AG04450 (cell line): ENCODE measurements at regions not wholly inside any gene's neighbourhood (a gene's known extent, or its start where the extent isn't known, plus 50 kb on each side); places are given as distances from the start of the nearest gene placed in this dataset.

Experiments used
- CTCF ChIA-PET: fragments of 300-600, 350-600 bp; formaldehyde crosslinking; extraction: SDS; loops from one replicate; lab custom pipeline; 2022; ENCODE audit warnings: antibody characterized with exemption, inconsistent platforms; lab: Charles Lee
- POLR2A ChIA-PET: fragments of 350-600 bp; formaldehyde crosslinking; extraction: SDS; loops from one replicate; lab custom pipeline; 2021; ENCODE audit warnings: antibody characterized with exemption, inconsistent platforms; lab: Yijun Ruan, JAX
- DNase-seq: peaks from one replicate; pipeline ENCODE4 v3.0.0-alpha.2; 2011; ENCODE audit warnings: low read depth, low spot score
- H3K27ac ChIP-seq: one replicate; pipeline ENCODE4 v1.5.1; 2012; ENCODE audit warnings: low read depth, low read length, control low read depth
- H3K27me3 ChIP-seq: one replicate; pipeline ENCODE4 v1.6.0; 2012; ENCODE audit warnings: low read length; ENCODE audit not compliant: control insufficient read depth, insufficient read depth
- H3K4me3 ChIP-seq: 2 replicates; pipeline ENCODE4 v1.5.1; 2011; ENCODE audit warnings: mild to moderate bottlenecking, low read depth, low read length, control low read depth
- H3K9me3 ChIP-seq: 2 replicates; pipeline ENCODE4 v1.5.1; 2012; ENCODE audit warnings: low read length; ENCODE audit not compliant: control insufficient read depth, insufficient read depth
- TF ChIP-seq, protein P1 (sequence below): IDR thresholded peaks from 2 replicates; pipeline ENCODE4 v1.5.1; 2011; ENCODE audit warnings: low read depth, low read length, control low read depth, inconsistent platforms

GRCh38 chr4:20348411-20348810 is 96.7 kb downstream of the SLIT2 start:
- no peaks in the 10 kb centered on the region for H3K27me3 ChIP-seq
- no peak overlapping the region for H3K4me3 ChIP-seq
- DNase-seq, result no peak
- H3K27ac ChIP-seq, result no peak overlapping the region
- POLR2A ChIA-PET, result no interaction called here
- CTCF ChIA-PET, result no interaction called here
- TF ChIP-seq, protein P1, sequence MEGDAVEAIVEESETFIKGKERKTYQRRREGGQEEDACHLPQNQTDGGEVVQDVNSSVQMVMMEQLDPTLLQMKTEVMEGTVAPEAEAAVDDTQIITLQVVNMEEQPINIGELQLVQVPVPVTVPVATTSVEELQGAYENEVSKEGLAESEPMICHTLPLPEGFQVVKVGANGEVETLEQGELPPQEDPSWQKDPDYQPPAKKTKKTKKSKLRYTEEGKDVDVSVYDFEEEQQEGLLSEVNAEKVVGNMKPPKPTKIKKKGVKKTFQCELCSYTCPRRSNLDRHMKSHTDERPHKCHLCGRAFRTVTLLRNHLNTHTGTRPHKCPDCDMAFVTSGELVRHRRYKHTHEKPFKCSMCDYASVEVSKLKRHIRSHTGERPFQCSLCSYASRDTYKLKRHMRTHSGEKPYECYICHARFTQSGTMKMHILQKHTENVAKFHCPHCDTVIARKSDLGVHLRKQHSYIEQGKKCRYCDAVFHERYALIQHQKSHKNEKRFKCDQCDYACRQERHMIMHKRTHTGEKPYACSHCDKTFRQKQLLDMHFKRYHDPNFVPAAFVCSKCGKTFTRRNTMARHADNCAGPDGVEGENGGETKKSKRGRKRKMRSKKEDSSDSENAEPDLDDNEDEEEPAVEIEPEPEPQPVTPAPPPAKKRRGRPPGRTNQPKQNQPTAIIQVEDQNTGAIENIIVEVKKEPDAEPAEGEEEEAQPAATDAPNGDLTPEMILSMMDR, result no peak
- H3K9me3 ChIP-seq, result no peaks in the 10 kb centered on the region

DNA sequence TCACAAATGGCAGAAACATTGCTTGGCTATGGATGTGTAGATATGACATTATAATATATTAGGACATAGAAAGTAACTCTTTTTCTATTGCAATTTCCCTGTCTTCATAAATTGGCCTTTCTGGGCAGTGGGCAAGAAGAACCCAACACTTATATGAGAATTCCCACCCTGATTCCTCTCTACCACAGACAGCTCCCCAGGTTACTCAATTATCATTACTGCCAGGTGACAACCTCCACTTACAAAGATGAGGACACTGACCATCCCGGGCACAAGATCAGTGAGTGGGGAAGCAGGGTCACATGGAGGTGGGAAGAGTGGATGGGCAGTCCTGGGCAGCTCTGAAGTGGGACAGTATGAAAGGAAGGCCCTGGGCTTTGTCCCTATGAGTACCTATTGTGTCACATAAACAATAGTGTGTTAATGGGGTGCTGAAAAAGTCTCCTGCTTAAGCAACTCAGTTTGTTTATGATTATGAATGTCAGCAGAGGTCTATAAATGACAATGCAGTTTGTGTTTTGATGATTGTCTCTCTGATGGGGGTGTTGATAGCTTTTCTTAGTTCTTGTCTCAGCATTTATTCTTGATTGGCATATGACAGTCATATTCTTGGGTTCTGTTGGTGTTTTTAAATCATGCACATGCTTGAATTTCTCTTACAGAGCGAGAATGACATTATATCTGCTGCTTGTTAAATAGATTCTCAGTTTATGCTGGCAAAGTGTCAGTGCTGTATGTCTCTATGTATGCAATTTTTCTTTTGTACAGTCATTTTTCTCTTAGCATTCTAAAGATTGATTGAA is 99.9 kb downstream of the SLIT2 start:
- Histone ChIP-seq H3K27ac (no peak overlapping the region), H3K4me3 (no peak overlapping the region), H3K9me3 (no peaks in the 10 kb centered on the region), H3K27me3 (no peaks in the 10 kb centered on the region)
- CTCF ChIA-PET, result no interaction called here
- no peak for DNase-seq
- TF ChIP-seq, protein P1, result no peak
- POLR2A ChIA-PET, result no interaction called here

- TF ChIP-seq, protein P1, result no peak
- Histone ChIP-seq H3K9me3 (no peaks in the 10 kb centered on the region), H3K27ac (no peak overlapping the region), H3K27me3 (no peaks in the 10 kb centered on the region), H3K4me3 (no peak overlapping the region)
- CTCF ChIA-PET, result no interaction called here
- no peak for DNase-seq
- POLR2A ChIA-PET, result no interaction called here
Observed at GRCh38 chr4:20352163-20352431, 100.4 kb downstream of the SLIT2 start.

- DNase-seq, result no peak
- Histone ChIP-seq H3K9me3 (no peaks in the 10 kb centered on the region), H3K27me3 (no peaks in the 10 kb centered on the region), H3K4me3 (no peak overlapping the region), H3K27ac (no peak overlapping the region)
- CTCF ChIA-PET, result no interaction called here
- TF ChIP-seq, protein P1, result no peak
- POLR2A ChIA-PET, result interaction anchor here (0.6 kb wide), 1 partner anchor 63 kb away, joined by 5 read pairs; no protein-coding TSS in a partner anchor
Observed at GRCh38 chr4:20353646-20354045, 101.9 kb downstream of the SLIT2 start.

GRCh38 chr4:20354120-20354519 is 102.4 kb downstream of the SLIT2 start:
- Histone ChIP-seq H3K4me3 (no peak overlapping the region), H3K27ac (no peak overlapping the region), H3K9me3 (no peaks in the 10 kb centered on the region), H3K27me3 (no peaks in the 10 kb centered on the region)
- ChIA-PET POLR2A (interaction anchor here (0.6 kb wide), 1 partner anchor 62 kb away, joined by 5 read pairs; no protein-coding TSS in a partner anchor), CTCF (interaction anchor here (0.6 kb wide), 1 partner anchor 75 kb away, joined by 3 read pairs; no protein-coding TSS in a partner anchor)
- no peak for DNase-seq
- TF ChIP-seq, protein P1, result no peak
